Effector CD8-positive, alpha-beta T cell (primary cell): ENCODE measurements at regions not wholly inside any gene's neighbourhood (a gene's known extent, or its start where the extent isn't known, plus 50 kb on each side); places are given as distances from the start of the nearest gene placed in this dataset.
"Not testable (repeated sequence)": the region's sequence is repeated elsewhere in the genome, so short reads cannot be mapped to it uniquely, and the experiment has no call there.

Experiments
- DNase-seq: peaks from one replicate; lab custom pipeline; 2025; lab: John Stamatoyannopoulos, UW

DNA sequence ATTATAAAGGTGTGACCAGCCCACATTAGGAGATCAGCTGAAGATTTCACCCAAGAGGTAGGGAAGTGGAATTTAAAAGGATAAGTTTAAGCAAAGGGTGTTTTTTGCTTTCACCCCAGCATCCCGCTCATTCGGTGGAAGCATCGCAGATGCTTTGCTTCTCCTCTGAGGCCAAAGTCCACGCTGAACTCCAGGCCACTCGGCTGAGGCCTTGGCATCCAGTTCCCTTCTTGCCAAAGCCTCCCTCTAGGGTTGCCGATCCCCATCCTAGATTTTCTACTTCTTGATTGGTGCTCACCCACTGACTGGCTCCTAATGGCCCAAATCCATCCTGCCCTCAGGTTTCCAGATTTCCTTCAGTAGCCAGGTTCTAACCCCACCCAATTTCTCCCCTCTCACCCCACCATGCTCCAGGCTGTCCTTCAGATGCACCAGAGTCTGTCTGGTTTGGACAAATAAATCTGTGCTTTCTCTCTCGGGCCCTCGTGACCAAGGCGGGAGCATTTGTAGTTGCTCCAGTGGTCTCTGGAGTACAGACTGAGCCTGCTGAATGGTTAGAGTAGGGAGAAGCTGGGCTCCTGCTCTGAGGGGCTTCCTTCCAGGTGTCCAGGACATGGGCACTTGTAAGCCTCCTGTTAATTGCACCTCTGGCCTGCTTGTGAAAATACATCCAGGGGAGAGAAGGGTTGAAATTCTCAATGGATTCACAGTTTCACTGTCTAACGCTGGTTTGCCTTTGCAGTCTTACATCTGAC lies 193.2 kb downstream of the C1orf94 start:
- DNase-seq, result no peak

DNA sequence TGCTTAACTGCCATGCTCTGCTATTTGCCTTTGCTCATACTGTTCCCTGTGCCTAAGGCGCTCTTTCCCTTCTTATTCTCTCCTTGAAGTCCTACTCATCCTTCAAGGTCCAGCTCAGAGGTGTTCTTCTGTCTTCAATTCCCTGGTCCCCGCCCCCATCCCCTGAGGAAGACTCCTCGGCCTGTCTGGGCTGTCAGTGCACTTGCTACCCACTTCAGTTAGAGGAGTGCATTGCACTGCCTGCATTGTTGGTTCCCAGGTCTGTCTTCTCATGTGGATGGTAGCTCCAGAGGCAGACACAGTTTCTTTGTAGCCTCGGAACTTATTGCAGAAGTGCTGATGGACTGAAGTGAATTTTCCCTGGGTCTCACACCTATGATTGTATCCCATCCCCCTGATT lies 194.0 kb downstream of the C1orf94 start:
- no peak for DNase-seq

DNA sequence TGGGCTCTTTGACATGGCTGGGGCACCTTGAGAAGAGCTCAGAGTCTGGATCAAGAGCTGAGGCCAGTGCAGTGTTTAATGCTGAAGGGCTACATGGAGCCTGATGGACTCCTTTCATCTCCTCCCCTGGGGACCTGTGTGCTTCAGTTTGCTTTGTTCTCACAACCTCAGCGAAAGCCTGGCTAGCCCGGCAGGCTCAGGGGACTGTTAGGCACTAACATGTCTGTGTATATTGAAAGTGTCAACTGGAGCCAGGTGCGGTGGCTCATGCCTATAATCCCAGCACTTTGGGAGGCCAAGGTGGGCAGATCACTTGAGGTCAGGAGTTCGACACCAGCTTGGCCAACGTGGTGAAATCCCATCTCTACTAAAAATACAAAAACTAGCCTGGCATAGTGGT lies 194.5 kb downstream of the C1orf94 start:
- not testable (repeated sequence) for DNase-seq

DNA sequence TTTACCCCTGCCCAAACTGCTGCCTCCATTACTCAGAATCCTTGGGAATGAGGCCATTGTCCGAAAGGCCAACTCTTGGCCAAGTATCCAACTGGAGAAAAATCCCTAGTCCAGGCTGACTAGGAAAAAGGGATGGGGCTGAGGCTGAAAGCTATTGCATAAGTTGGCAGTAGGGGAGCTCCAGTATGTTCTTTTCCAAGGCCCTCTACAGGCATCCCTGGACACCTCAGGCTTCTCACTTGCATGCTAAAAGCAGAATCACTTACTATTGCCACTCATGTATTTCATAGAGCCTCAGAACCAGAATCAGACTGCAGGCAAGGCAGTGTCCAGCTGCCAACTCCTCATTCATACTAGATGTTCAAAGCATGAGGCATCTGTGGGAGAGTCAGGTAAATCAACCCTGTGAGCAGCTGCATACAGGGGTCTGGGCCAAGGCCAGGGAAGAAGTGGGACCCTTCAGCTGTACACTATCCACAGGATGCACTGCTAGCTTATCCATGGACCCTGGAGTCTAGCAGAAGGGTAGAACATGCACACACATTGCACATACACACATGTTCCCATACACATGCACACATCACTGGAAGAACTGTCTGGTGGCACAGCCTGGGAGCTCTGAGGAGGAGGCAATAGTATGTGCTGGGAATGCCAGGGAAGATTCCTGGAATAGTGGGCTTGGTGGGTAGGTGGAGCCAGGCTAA lies 195.3 kb downstream of the C1orf94 start:
- no peak for DNase-seq

DNA sequence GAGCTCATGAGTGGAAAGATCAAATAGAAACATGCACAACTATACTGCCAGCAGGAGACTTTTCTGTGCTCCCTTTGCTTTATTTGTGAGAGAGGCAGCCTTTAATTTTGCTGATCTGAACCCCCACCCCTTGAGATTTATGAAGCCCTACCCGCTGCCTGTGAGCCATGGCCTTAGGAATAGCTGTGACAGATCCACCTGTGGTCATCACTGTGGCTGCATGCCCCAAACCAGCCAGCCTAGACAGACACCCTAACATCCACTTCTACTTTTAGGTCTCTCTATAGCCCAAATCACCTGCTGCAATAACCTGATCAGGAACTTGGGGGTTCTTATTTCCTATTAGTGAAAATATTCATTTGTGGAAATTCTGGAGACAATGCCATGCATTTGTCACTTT lies 196.2 kb downstream of the C1orf94 start:
- DNase-seq, result no peak

DNA sequence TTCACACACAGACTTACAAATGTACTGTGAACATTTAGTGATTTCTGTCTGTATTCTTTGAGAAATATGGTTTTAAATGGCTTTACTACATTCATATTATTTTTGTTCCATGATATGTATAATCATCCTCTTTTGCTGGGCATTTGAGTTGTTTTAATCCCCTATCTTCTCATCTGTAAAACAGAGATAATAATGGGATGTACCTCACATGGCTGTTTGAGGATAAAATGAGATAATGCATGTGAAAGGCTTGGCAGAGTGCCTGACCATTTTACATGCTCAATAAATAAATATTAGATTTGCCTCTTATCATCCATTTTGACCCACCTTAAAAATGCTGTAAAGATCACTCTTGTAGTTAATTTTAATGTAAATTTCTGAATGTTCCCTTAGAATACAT lies 197.2 kb downstream of the C1orf94 start:
- DNase-seq, result no peak

DNA sequence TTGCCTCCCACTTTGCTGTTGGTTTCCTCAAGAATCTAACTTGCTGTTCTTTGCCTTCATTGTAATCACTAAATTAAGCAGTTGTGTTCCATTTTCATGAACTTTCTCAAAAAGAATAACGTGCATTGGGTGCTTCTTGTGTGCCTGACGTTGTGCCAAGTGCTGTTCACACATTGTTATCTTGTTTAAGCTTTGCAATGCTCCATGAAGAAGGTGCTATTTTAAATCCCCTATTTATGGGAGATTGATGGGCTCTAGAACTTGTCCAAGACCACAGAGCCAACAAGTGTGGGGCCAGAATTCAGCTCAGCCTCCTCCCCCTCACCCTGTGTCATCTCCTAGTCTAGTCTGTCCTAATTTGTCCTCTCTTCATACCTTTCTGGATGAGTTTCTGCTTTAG lies 199.8 kb downstream of the C1orf94 start:
- no peak for DNase-seq

DNA sequence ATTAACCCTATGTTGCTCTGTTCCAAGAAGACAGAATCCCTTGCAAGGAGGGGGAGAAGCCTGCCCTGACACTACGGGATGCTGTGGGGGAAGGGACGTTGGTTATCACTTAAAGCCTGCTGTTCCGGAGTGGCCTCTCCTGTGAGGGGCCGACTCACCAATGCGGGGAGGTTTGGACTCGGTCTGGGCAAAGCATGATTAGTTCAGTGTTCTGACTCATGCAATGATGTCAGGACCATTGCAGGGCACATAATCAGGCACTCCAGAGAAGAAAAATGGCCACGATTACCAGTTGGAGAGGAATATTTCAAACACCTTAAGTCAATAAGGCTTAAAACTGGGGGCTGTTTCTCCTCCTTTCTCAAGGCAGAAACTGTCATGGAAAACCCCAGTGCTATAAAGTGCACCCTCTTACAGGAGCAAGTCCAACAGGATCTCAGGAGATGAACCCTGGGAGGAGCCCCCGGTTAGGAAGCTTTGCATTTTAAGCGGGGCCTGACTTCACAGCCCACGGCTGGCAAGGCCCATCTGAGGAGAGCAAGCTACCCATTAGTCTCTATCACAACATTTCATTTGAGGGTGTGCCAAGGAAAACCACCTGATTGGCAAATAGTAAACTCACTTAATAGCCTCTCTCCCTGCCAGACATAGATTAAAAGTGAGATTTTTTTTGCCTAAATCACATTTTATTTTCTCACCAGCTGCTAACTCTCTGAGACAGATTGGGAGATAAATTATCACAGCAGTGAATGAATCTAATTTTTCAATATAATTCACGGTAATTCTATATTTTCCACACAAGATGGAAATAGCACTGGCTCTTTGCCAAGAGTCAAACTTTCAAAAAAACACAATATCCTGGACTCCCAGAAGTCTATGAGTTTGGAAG lies 202.5 kb downstream of the C1orf94 start:
- no peak for DNase-seq

DNA sequence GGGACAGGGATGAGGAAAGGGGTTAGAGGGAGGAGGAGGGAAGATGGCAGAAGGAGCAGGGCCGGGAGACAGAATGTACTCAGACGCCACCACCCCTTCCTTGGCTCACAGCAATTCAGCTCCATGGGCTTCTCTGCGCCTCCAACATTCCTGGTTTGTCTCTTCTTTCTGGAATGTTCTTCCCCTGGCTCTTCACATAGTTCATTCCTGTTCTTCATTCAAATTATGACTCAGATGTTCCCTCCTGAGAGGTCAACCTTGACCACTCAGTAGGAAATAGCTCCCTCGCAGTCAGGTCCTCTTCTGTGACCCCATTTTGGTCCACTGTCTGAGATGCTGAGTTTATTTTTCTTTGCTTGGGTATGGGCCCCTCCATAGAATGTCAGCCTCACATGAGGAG lies 203.2 kb downstream of the C1orf94 start:
- no peak for DNase-seq

DNA sequence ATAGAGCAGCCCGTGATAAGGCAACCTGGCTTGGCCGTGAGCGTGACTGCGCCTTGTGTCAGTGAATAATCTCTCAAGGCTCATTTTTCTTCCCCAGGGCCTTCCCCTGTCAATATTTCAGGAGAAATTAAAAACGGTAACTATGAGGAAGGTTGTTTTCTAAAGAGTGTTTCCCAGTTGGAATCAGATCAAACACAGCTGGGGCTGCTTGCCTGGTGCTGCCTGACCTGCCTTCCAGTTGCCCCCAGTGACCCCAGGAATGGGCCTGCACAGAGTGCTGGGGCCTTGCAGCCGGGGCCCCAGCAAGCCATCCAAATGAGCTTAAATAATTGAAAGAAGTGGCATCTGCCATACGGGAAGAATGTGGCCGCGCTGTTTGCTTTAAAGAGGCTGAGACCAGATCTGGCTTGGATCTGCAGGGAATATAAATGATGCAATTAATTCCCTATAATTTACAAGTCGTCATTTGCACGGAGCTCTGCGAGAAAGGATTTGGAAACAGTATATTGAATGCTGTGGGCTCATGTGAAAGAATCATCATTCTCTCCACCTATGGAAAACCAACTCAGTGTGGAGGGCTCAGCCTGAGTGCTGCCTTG lies 203.9 kb downstream of the C1orf94 start:
- no peak for DNase-seq

DNA sequence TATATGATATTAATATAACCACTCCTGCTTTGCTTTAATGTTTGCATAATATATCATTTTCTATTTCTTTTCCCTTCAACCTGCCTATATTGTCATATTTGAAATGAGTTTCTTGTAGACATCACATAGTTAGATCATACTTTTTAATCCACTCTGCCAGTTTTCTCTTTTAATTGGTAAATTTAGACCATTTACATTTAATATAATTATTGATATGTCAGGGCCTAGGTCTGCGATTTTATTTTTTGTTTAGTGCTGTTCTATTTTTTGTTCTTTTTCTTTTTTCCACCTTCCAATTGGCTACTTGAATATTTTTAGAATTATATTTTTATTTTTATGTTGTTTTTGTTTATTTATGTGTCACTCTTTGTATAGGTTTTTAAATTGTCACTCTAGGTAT lies 213.3 kb downstream of the C1orf94 start:
- DNase-seq, result no peak

DNA sequence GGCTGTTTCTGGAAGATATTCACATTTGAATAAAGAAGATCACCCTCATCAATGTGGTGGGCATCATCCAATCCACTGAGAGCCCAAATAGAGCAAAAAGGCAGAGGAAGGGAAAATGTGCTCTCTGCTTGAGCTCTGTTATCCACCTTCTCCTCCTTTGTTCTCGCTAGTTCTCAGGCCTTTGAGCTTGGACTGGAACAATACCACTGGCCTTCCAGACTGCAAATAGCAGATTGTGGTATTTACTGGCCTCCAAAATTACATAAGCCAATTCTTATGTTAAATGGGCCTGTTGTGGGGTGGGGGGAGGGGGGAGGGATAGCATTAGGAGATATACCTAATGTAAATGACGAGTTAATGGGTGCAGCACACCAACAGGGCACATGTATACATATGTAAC lies 219.3 kb downstream of the C1orf94 start:
- no peak for DNase-seq

DNA sequence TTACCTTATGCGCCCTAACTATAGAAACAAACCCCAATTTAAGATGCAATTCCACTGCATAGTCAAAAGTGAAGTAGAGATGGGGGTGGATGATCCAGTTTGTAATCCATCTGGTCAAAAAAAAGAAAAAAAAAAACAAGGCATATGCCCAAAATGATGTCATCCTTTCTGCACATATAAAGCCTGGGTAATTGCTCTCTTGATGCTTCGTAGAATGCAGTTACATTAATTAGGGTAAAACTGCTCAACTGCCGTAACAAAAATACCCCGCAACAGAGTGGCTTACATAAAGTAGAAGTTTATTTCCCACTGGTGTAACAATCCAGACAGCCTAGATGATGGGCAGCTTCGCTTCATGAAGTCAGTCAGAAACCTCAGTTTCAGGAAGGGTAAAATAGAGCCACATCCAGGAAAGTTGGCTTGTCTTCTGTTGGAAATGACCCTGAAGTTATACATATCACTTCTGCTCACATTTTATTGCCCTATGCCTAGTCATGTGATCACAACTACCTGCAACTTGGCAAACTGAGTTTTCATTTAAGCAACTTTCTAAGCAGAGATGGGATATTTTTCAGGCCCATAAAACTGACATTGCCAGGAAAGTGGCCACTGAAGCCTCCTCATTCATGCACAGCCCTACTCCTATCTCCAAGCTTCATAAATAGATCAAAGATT lies 221.7 kb downstream of the C1orf94 start:
- DNase-seq, result no peak

DNA sequence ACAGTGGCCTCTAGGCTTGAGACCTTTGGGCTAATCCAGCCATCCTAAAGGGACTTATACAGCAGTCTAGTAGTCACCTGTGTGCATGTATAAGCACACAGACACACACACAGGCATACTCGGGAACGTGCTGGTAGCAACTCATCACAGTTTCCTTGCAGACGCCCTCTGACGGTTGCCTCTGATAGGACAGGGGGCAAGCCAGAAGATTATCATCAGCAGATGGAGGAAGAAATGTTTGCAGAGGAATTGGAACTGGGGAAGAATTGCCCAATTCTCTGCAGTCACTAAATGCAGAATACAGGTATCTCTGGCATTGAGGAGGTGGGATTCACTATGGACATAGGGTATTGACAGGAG lies 222.2 kb downstream of the C1orf94 start:
- DNase-seq, result no peak

DNA sequence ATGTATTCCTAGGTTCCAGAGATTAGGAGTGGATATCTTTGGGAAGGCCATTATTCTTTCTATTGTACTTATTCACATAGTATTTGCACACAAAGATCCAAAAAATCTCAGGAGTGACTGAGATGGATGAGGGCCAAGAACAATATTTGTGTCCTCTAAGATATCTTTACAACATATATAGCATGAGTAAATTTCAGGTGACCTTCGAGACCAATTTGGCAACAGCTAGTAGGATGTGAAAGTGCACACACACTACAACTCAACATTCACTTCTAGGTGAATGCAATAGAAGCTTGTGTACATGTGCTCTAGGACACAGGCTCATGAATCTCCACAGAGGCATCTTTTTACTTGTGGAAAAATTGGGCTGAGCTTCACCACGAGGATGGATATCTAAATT lies 224.0 kb downstream of the C1orf94 start:
- DNase-seq, result no peak

DNA sequence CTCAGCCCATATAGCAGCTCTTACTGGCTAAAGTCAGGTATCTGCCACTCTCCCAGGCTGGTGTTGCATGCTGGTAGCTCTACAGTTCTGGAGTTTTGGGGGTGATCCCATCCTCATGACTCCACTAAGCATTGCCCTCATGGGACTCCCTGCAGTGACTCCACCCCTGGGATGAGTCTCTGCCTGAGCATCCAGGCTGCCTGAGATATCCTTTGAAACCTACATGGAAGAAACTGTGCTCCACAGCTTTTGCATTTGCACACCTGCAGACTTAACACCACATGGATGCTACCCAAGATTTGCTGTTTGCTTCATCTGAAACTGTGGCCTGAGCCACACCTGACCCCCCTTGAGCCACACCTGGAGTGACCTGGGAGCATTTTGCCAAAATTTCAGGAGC lies 226.4 kb downstream of the C1orf94 start:
- DNase-seq, result no peak

DNA sequence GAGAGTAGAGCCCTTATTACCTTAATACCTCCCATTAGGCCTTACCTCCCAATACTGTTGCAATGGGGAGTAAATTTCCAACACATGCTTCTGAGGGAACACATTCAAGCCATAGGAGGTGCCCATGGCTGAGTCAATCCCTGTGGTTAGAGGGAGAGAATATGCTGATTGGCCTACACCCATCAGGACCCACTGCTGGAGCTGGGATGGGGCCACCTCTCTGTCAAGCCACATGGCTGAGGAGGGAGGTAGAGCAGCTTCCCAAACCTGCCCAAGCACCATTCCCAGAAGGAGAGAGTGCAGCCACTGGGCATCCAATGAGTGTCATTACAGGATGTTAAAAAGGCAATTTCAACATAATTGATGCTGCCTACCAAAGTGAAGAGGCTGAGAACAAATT lies 228.1 kb downstream of the C1orf94 start:
- no peak for DNase-seq

DNA sequence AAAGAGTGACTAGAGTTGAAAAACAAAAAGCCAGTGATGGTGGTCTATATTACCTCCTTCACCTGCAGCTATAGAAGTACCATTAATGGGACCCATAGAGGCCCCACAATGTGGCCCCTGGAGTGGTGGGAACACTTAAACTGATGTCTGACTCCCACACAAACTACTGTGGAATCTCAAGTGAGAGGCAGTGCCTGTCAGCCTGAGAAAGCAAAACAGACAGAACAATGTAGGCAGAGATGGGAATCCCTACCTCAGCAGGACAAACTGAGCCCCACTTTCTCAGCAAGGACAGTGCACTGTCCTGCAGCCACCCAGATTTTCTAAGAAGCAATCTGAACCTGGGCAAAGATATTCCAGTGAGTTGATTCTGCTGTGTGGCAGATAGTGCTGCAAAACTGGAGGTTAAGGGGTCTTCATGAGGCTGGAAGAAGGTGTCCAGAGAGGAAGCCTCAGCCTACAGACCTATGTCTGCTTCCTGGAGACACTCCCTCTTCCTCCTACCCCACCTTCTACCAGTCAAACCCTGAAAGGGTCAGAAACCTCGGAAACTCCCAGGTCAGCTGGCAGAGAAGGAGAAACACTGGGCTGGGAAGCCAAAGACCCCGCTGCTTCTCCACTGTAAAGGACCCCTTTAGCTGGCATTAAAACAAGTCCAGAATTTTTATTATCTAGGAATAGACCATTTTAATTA lies 228.7 kb downstream of the C1orf94 start:
- no peak for DNase-seq

DNA sequence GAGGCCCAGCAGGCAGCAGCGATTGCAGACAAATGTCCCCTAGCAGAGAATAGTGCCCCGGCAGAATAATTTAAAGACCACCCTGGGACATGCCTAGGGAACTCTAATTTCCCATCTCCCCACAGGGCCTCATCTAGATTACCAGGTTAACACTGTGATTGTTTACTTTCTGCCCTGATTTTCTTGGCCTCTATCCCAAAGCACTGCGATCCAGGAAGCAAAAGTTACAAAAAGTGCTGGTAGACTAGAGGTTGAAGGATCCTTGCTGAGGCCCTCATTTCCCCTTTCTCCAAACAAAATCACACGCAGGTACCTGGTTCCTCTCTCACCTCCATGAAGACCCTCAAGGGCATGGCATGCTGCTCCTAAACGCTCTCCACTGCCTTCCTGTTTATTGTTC lies 229.7 kb downstream of the C1orf94 start:
- no peak for DNase-seq

DNA sequence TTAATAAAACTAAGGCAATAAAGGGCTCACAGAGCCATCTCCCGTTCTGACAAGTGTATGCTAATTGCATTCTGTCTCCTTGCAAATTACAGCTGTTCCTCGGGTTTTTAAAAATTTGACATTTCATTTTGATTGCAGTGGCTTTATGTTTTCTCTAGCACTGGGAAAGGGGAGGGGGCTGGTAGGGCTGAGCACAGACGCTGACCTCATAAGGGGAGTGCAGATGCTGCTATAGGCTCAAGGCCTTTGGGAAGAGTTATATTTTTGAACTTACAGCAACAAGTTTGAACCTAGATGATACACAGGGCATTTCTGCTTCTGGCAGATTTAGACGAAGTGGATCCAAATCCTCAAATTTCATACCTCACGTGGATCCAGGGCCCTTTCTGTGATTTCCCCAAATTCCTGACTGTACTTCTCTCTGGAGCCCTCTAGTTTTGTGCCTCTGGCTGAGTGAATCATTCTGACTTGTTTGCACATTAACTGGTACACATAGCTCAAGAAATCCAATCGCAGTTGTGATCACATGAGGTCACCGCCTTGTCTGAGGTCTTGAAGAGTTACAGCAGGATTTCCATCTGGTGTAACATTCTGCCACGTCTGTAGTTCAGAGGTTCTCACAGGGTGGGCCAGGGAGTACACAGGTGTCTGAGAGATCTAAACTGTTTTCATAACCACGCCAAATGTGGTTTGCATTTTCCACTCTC lies 230.3 kb downstream of the C1orf94 start:
- no peak for DNase-seq

DNA sequence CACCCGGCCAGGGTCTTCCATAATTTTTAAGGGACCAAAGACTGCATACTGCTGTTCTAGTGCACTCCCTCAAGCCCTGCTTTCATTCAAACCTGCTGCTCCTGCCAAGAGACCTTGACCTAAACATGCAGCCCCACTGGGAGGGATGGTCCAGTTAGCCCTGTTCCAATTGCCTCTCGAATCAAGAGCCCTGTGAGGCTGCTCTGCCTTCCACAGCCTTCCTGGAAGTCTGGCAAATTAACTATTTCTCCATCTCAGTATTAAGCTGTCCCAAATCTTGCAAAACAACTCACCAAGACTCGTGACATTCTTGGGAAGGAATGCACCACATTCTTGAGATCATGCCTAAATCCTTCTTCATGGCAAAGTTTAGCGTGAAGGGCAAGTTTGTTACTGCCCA lies 231.3 kb downstream of the C1orf94 start:
- no peak for DNase-seq
